22Rv1 (cell line): ENCODE measurements at regions not wholly inside any gene's neighbourhood (a gene's known extent, or its start where the extent isn't known, plus 50 kb on each side); places are given as distances from the start of the nearest gene placed in this dataset.

Source experiments
- ZFX ChIP-seq: fragments of 450-650 bp; IDR thresholded peaks from 2 replicates; pipeline ENCODE4 v1.6.1; 2017; ENCODE audit warnings: antibody characterized with exemption, borderline replicate concordance
- TF ChIP-seq, protein P1 (sequence below): fragments of 450-650 bp; IDR thresholded peaks from 2 replicates; pipeline ENCODE4 v1.5.1; 2017; ENCODE audit warnings: mild to moderate bottlenecking

DNA sequence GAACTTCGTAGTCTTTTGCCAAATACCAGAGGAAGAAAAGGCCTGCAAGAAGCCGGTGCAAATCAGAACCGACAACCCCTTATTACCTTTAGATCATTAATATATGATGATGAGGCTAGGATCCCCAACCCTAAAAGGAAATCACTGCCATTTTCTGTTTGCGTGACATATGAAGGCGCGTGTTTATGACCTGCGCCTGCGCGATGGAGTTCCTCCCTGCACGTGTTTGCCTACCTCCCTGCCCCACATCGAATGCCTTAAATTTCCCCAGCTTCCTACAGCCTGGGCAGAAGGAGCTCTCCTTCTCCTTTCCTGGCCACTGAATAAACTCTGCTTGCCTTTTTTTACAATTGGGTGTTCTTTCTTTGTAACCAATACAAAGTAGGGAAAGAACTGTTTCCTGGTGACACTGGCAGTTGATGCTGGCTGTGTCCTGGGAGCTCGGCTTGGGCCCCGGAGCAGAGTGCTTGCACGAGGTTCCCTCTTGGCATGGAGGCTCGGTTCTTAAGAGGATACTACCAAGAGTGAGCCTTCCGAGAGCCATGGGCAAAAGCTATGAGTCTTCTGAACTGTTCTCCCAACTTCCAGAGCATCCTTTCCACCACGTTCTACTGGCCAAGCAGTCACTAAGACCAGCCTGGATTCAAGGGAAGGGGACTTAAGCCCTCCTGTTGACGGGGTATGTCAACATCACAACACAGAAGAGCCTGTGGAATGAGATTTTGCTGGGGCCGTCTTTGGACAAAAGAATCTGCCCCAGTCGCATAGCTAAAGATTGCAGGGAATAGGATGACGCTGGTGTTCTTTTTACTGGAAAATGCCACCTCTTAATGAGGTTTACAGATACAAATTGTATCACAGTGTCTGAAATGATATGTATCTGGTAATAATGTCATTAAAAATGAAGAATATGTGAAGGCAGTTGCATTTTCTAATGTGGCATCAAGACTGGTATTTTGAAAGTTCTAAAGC is 179.8 kb downstream of the SH3BP4 start:
- TF ChIP-seq, protein P1, sequence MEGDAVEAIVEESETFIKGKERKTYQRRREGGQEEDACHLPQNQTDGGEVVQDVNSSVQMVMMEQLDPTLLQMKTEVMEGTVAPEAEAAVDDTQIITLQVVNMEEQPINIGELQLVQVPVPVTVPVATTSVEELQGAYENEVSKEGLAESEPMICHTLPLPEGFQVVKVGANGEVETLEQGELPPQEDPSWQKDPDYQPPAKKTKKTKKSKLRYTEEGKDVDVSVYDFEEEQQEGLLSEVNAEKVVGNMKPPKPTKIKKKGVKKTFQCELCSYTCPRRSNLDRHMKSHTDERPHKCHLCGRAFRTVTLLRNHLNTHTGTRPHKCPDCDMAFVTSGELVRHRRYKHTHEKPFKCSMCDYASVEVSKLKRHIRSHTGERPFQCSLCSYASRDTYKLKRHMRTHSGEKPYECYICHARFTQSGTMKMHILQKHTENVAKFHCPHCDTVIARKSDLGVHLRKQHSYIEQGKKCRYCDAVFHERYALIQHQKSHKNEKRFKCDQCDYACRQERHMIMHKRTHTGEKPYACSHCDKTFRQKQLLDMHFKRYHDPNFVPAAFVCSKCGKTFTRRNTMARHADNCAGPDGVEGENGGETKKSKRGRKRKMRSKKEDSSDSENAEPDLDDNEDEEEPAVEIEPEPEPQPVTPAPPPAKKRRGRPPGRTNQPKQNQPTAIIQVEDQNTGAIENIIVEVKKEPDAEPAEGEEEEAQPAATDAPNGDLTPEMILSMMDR: no peak
- TF ChIP-seq ZFX: no peak
